HG03460 (cell line): ENCODE measurements at regions not wholly inside any gene's neighbourhood (a gene's known extent, or its start where the extent isn't known, plus 50 kb on each side); places are given as distances from the start of the nearest gene placed in this dataset.
"Not testable (repeated sequence)": the region's sequence is repeated elsewhere in the genome, so short reads cannot be mapped to it uniquely, and the experiment has no call there.

Experiments
- ATAC-seq: cut with Tn5 transposase; IDR thresholded peaks from one replicate; pipeline ENCODE4 v1.9.1; 2021; ENCODE audit not compliant: unreplicated experiment

- ATAC-seq, result no peak
Measured at GRCh38 chr14:39731912-39732311, 299.7 kb upstream of the FBXO33 start.

GRCh38 chr14:39726563-39726962 lies 294.3 kb upstream of the FBXO33 start:
- no peak for ATAC-seq

DNA sequence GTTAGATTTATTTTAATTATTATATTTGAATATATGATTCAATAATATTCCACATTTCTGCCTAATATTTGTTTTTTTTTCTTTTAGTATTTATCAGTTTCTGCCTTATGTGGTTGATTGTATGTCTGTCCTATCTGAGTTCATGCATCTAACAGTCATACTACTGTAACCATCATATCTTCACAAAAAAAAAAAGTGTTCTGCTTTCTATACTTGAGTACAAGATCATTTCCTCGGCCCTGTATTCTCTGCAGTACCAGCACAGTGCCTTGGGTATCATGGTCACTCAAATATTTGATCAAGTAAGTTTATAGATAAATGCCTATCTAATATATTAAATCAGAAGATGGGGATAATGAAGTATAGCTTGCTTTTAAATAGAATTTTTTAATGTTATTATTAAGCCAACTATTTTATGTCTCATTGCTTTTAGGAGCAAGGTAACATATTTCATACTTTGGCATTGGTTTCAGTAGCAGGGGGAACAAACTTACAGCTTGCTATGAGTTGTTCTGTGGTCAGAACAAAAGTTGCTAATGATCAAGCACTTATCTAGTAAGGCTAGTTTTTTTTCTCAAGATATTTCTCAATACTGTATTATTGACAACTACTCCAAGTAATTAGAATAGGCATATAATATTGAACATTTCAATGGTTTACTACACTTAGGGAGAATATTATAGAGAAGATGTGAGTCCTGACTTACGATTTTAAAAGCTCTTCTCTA lies 290.5 kb upstream of the FBXO33 start:
- no peak for ATAC-seq

GRCh38 chr14:39716987-39717570 lies 284.8 kb upstream of the FBXO33 start:
- ATAC-seq, result no peak

DNA sequence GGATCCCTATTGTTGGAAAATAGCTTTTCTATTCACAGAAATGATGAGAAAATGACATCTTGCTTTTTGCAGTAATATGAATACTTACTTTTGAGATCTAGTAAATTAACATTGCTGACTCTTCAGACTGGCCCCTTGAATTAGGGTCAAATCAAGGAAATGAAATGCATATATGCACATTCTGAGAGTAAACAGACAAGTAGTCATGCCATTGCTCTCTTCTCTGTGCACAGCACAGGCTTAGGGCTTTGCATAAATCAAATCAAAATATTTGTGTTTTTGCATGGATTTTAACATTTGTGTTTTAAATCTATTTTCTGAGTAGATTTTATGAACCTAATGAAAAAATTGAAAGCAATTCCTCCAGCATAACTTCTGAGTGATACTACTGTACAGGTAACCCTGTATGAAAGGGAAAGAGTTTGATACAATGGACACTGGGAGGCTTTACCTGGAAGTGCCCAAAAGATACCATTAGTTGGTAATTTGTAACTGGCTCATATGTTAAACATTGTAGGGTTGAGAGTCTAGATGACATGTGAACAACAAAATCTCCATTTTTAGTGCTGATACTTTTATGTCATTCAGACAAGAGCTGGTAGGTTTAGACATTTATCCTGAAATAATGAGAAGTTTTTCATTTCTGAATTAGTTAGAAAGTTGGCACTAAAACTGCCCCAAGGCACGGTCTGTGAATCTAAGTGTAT lies 280.2 kb upstream of the FBXO33 start:
- ATAC-seq, result no peak

GRCh38 chr14:39704594-39704993 lies 272.4 kb upstream of the FBXO33 start:
- ATAC-seq, result no peak

DNA sequence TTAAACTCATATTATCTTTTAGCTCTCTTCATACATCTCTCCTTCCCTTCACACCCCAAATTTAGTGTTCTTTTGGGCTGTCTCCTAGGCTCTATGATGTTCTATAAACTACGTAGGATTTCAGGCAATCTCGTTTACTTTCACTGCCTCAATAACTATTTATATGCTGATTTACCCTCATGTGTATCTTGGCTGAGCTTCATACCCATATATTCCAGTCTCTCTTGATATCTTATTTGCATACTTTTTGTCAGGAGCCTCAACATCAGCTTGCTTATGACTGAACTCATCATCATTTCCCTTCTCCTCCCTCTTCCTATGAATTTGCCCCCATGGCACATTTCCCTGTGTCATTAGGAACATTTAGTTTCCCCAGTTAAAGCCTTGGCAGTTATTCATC lies 262.1 kb upstream of the FBXO33 start:
- no peak for ATAC-seq

GRCh38 chr14:39683691-39684260 lies 251.5 kb upstream of the FBXO33 start:
- no peak for ATAC-seq

GRCh38 chr14:39682582-39682981 lies 250.3 kb upstream of the FBXO33 start:
- ATAC-seq, result no peak

- no peak for ATAC-seq
Measured at GRCh38 chr14:39681782-39682399, 249.7 kb upstream of the FBXO33 start.

GRCh38 chr14:39680777-39681176 lies 248.5 kb upstream of the FBXO33 start:
- peak; percentile 87 for ATAC-seq

- no peak for ATAC-seq
Measured at GRCh38 chr14:39673734-39674133, 241.5 kb upstream of the FBXO33 start.

GRCh38 chr14:39673270-39673711 lies 241.1 kb upstream of the FBXO33 start:
- ATAC-seq, result no peak

DNA sequence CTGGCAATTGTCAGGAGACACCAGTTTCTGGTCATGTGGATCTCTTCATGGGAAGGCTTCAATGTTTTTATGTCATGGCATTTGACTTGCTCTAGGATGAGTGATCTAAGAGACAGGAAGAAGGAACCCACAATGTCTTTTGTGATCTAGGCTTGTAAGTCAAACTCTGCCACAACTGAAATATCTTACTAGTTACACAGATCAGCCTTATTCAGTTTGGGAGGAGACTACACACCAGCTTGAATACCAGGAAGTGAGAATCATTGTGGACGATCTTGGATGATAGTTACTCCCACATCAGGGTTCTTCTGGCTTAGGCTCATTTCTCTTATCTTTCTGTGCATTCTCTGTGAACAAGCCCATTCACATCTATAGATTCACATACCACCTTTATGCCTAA lies 236.2 kb upstream of the FBXO33 start:
- no peak for ATAC-seq

- ATAC-seq, result no peak
Measured at GRCh38 chr14:39666386-39666785, 234.2 kb upstream of the FBXO33 start.

DNA sequence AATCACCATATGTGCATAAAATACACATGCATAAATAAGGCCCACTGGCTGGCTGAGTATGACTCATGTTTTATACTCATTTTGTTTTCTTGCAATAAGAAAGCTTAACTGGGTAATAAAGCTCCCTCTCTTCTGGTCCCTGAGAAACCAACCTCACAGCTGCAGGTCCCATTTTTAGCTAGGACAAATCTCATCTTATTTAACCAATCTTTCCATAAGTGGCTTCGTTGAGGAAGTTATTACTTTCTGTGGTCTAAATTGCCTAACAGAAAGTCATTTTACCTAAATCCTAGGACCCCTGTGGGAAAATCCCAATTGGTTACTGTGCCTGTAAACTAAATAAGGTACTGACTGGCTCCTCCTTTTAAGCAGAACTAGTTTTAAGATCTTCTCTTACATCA lies 232.8 kb upstream of the FBXO33 start:
- ATAC-seq, result no peak

DNA sequence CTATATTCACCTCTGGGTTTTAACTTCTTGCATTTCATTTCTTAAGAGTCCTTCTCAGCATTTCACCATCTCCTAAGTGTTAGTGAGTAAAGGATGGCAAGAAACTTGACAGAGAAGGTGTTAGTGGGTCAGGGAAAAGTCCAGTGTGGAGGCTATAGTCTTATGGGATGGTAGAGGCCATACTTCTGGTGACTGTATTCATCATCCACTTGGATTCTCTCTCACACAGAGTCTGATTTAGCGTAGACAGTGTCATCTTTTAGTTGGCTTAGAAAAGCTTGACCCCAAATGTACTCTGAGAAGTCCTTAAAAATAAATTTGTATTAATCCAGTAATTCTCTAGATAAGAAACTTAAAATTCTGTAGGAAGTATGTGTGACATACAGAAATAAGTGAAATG lies 232.4 kb upstream of the FBXO33 start:
- no peak for ATAC-seq

DNA sequence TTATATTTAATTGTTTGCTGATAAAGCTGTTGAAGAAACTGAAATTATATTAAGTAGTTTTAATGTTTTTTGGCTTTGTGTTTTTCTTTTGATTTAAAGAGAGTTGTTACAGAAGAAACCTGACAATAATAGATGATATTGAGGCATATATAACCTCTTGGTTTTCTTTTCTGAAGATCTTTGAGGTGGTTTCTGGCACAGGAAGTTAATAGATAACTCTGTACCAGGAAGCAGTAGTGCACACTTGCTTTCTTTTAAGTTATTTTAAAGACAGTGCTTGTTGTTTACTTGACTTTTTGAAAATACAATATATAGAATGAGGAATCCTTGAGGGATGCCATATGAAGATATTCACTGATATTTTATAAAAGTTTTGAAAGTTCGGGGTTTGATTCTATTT lies 209.0 kb upstream of the FBXO33 start:
- peak; percentile 62 for ATAC-seq

DNA sequence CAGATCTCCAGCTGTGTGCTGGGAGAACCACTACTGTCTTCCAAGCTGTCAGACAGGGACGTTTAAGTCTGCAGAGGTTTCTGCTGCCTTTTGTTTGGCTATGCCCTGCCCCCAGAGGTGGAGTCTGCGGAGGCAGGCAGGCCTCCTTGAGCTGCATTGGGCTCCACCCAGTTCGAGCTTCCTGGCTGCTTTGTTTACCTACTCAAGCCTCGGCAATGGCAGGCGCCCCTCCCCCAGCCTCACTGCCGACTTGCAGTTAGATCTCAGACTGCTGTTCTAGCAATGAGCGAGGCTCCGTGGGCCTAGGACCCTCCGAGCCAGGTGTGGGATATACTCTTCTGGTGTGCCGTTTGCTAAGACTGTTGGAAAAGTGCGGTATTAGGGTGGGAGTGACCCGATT lies 206.8 kb upstream of the FBXO33 start:
- not testable (repeated sequence) for ATAC-seq

DNA sequence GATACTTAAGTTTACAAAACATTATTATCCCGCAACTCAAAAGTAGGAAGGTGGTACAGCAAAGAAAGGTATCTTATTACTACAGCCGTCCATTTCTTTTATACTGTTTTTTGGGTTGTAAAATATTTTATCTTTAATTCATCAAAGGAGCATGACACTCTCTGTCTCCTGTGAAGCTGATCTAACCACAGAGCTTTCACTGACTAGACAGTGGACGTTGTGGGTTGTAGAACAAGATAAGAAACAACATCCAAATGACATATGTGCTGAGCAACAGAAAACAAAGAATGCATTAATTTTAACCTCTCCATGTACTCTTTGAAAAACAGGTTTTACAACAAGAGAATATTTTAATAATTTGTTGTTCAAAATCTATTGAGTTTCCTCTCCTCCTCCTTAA lies 195.9 kb upstream of the FBXO33 start:
- ATAC-seq, result no peak
